B cell (primary cell): ENCODE measurements at regions not wholly inside any gene's neighbourhood (a gene's known extent, or its start where the extent isn't known, plus 50 kb on each side); places are given as distances from the start of the nearest gene placed in this dataset.

ENCODE experiments used
- ATAC-seq: fragments of 200-7000 bp; cut with Tn5 transposase; one replicate; pipeline ENCODE4 v1.10.0; 2021; ENCODE audit warnings: low read depth, mild to moderate bottlenecking, moderate number of reproducible peaks, moderate library complexity
- CTCF ChIA-PET: fragments of 350-600 bp; sonication (Branson Sonifier 250); formaldehyde crosslinking; loops from one replicate; lab custom pipeline; 2021; ENCODE audit warnings: antibody characterized with exemption, inconsistent platforms; lab: Charles Lee
- POLR2A ChIA-PET: fragments of 350-600 bp; sonication (Branson Sonifier 250); formaldehyde crosslinking; loops from one replicate; lab custom pipeline; 2021; ENCODE audit warnings: antibody characterized with exemption; lab: Charles Lee
- DNase-seq: peaks from one replicate; pipeline ENCODE4 v3.0.0; 2013
- H2AFZ ChIP-seq: 2 replicates; pipeline ENCODE4 v1.6.1; 2012; ENCODE audit warnings: mild to moderate bottlenecking, low read depth, low read length; ENCODE audit not compliant: insufficient read depth, poor library complexity, severe bottlenecking
- H3K27ac ChIP-seq, 2 donors: 1 replicate in 1 of 2; 2 replicates in 1 of 2; pipeline ENCODE4 v1.5.1; 2012 to 2013; ENCODE audit warnings: low read length in 2 of 2, mild to moderate bottlenecking in 2 of 2, moderate library complexity in 1 of 2
- H3K27me3 ChIP-seq, 4 experiments: fragments of 200-600 bp in 1 of 4; sonication (generic) in 1 of 4; replicated peaks in 1 of 4; 1 replicate in 2 of 4; 2 replicates in 2 of 4; pipeline versions ENCODE4 v1.6.1 to v1.7.0; 2013 to 2016; ENCODE audit warnings: low read length in 3 of 4, mild to moderate bottlenecking in 2 of 4, mixed read lengths in 1 of 4, moderate library complexity in 1 of 4; ENCODE audit not compliant: insufficient read depth in 4 of 4, control insufficient read depth in 3 of 4; ENCODE audit errors: control extremely low read depth in 1 of 4
- H3K36me3 ChIP-seq, 2 experiments: replicated peaks in 1 of 2; 1 replicate in 1 of 2; 2 replicates in 1 of 2; pipeline versions ENCODE4 v1.6.1 to v1.7.1; 2013; ENCODE audit warnings: low read length in 1 of 2; ENCODE audit not compliant: insufficient read depth in 2 of 2, control insufficient read depth in 1 of 2; ENCODE audit errors: control extremely low read depth in 1 of 2, extremely low read depth in 1 of 2
- H3K4me1 ChIP-seq, 2 donors: fragments of 200-600 bp in 1 of 2; sonication (generic) in 1 of 2; 1 replicate in 1 of 2; 2 replicates in 1 of 2; pipeline versions ENCODE4 v1.5.1 to v1.6.1; 2013 to 2017; ENCODE audit warnings: low read length in 2 of 2; ENCODE audit not compliant: control insufficient read depth in 2 of 2, insufficient read depth in 2 of 2
- H3K4me2 ChIP-seq: replicated peaks from 2 replicates; pipeline ENCODE3; 2012; ENCODE audit warnings: mild to moderate bottlenecking, low read depth, low read length; ENCODE audit not compliant: poor library complexity, severe bottlenecking
- H3K4me3 ChIP-seq, 5 experiments: fragments of 200-600 bp in 1 of 5; sonication (generic) in 1 of 5; 1 replicate in 3 of 5; 2 replicates in 2 of 5; pipeline versions ENCODE4 v1.5.1 to v1.7.0; 2011 to 2016; ENCODE audit warnings: low read length in 4 of 5, mild to moderate bottlenecking in 4 of 5, low read depth in 2 of 5, control low read depth in 1 of 5, moderate library complexity in 1 of 5; ENCODE audit not compliant: insufficient read depth in 1 of 5; ENCODE audit errors: control extremely low read depth in 1 of 5, extremely low read depth in 1 of 5
- H3K79me2 ChIP-seq: fragments of 200-600 bp; sonication (generic); one replicate; pipeline ENCODE4 v1.6.0; 2016; ENCODE audit warnings: low read length; ENCODE audit not compliant: control insufficient read depth, insufficient read depth
- H3K9ac ChIP-seq: fragments of 200-600 bp; sonication (generic); 2 replicates; pipeline ENCODE4 v1.6.1; 2017; ENCODE audit warnings: mild to moderate bottlenecking, low read length, moderate library complexity
- H3K9me3 ChIP-seq, 3 donors: one replicate each; pipeline versions ENCODE4 v1.6.1 to v1.7.1; 2013; ENCODE audit warnings: low read length in 2 of 3; ENCODE audit not compliant: control insufficient read depth in 2 of 3, insufficient read depth in 1 of 3; ENCODE audit errors: control extremely low read depth in 1 of 3
- H4K20me1 ChIP-seq: 2 replicates; pipeline ENCODE4 v1.6.0; 2012; ENCODE audit warnings: mild to moderate bottlenecking, low read length; ENCODE audit not compliant: insufficient read depth, control insufficient read depth, poor library complexity, severe bottlenecking
- H3K27ac Mint-ChIP-seq: one replicate; pipeline ENCODE4 v1.8.0; 2021; ENCODE audit warnings: mixed read lengths
- H3K27me3 Mint-ChIP-seq: one replicate; pipeline ENCODE4 v1.8.0; 2021; ENCODE audit warnings: mixed read lengths
- H3K4me1 Mint-ChIP-seq: one replicate; pipeline ENCODE4 v1.8.0; 2021; ENCODE audit warnings: mixed read lengths
- H3K4me3 Mint-ChIP-seq: one replicate; pipeline ENCODE4 v1.8.0; 2021; ENCODE audit warnings: mixed read lengths
- H3K9me3 Mint-ChIP-seq: one replicate; pipeline ENCODE4 v1.8.0; 2022; ENCODE audit warnings: mixed read lengths; ENCODE audit not compliant: insufficient read depth
- CTCF ChIP-seq: fragments of 200-600 bp; IDR thresholded peaks from one replicate; pipeline ENCODE4 v1.8.0; 2022; ENCODE audit warnings: antibody characterized with exemption, mild to moderate bottlenecking
- EZH2 ChIP-seq: IDR thresholded peaks from 2 replicates; pipeline ENCODE4 v1.6.1; 2012; ENCODE audit warnings: borderline replicate concordance, low read depth, mild to moderate bottlenecking, moderate library complexity, low read length; ENCODE audit not compliant: insufficient read depth, poor library complexity, severe bottlenecking
- WGBS: methylation state at CpG from one replicate; pipeline ENCODE4 v1.1.5; 2013; ENCODE audit warnings: missing lambda C conversion rate; ENCODE audit not compliant: insufficient coverage; 5-methylcytosine and 5-hydroxymethylcytosine counted together
- intact Hi-C: fragments of 100-400 bp; cut with micrococcal nuclease; formaldehyde crosslinking; loops from one replicate; pipeline ENCODE4 v1.10.0; 2022

GRCh38 chr1:185661971-185662370 lies 72.2 kb upstream of the HMCN1 start:
- no peak overlapping the region for H3K4me3 Mint-ChIP-seq
- WGBS: no CpG with 5 or more reads among the region's 2 CpGs

GRCh38 chr1:185656663-185657062 lies 77.5 kb upstream of the HMCN1 start:
- H3K4me3 ChIP-seq: no peak overlapping the region
- ChIA-PET CTCF (no interaction called here), POLR2A (no interaction called here)
- intact Hi-C loops: no loop called here
- DNase-seq (no peak), ATAC-seq (no peak)
- no peak overlapping the region for H3K9ac ChIP-seq
- 100% methylated on average over 2 of the region's 3 CpGs for WGBS
- H3K4me2 ChIP-seq: no peak overlapping the region
- H3K4me1 ChIP-seq: no peaks in the 10 kb centered on the region
- Mint-ChIP-seq H3K4me1 (no peaks in the 10 kb centered on the region), H3K27ac (no peak overlapping the region), H3K27me3 (no peaks in the 10 kb centered on the region), H3K9me3 (no peaks in the 10 kb centered on the region), H3K4me3 (no peak overlapping the region)
- H3K79me2 ChIP-seq: no peaks in the 10 kb centered on the region
- no peaks in the 10 kb centered on the region for H3K9me3 ChIP-seq
- H3K27me3 ChIP-seq: no peaks in the 10 kb centered on the region
- no peak for TF ChIP-seq CTCF
- TF ChIP-seq EZH2: no peak
- H3K36me3 ChIP-seq: no peaks in the 10 kb centered on the region
- H2AFZ ChIP-seq: no peak overlapping the region
- no peak overlapping the region for H3K27ac ChIP-seq
- no peaks in the 10 kb centered on the region for H4K20me1 ChIP-seq

More at GRCh38 chr1:185661971-185662370, 72.2 kb upstream of the HMCN1 start:
- Histone ChIP-seq H3K79me2 (no peaks in the 10 kb centered on the region), H3K4me2 (no peak overlapping the region), H3K27ac (no peak overlapping the region), H4K20me1 (no peaks in the 10 kb centered on the region), H3K9me3 (peaks cover 0 to 9% (median 0%) of the 10 kb centered on the region in 3 donors), H3K27me3 (no peaks in the 10 kb centered on the region), H3K4me3 (no peak overlapping the region), H2AFZ (no peak overlapping the region), H3K9ac (no peak overlapping the region), H3K36me3 (no peaks in the 10 kb centered on the region), H3K4me1 (no peaks in the 10 kb centered on the region)
- Mint-ChIP-seq H3K9me3 (no peaks in the 10 kb centered on the region), H3K4me1 (peaks cover 5% of the 10 kb centered on the region), H3K27me3 (no peaks in the 10 kb centered on the region), H3K27ac (no peak overlapping the region)
- DNase-seq (no peak), ATAC-seq (no peak)
- intact Hi-C loops: no loop called here
- ChIA-PET CTCF (interaction anchor here (0.7 to 1.6 kb wide), 3 partner anchors 13 to 66 kb away, joined by 3 to 4 read pairs (median 4); no protein-coding TSS in a partner anchor), POLR2A (no interaction called here)
- TF ChIP-seq EZH2 (no peak), CTCF (no peak)
